Esophagus squamous epithelium (tissue), 4 donors: ENCODE measurements at regions not wholly inside any gene's neighbourhood (a gene's known extent, or its start where the extent isn't known, plus 50 kb on each side); places are given as distances from the start of the nearest gene placed in this dataset.

Experiments used
- POLR2A ChIP-seq, 4 donors: fragments of 450-650 bp; IDR thresholded peaks; one replicate each; pipeline ENCODE4 v1.6.1; 2017; ENCODE audit warnings: antibody characterized with exemption in 4 of 4, mild to moderate bottlenecking in 4 of 4, moderate library complexity in 3 of 4
- TF ChIP-seq, protein P1 (sequence below), 6 experiments: fragments of 450-650 bp in 4 of 6; fragments of 200-600 bp in 2 of 6; sonication (generic) in 2 of 6; IDR thresholded peaks; one replicate each; pipeline ENCODE4 v1.5.1; 2016 to 2019; ENCODE audit warnings: antibody characterized with exemption in 6 of 6, mild to moderate bottlenecking in 4 of 6, moderate library complexity in 4 of 6

DNA sequence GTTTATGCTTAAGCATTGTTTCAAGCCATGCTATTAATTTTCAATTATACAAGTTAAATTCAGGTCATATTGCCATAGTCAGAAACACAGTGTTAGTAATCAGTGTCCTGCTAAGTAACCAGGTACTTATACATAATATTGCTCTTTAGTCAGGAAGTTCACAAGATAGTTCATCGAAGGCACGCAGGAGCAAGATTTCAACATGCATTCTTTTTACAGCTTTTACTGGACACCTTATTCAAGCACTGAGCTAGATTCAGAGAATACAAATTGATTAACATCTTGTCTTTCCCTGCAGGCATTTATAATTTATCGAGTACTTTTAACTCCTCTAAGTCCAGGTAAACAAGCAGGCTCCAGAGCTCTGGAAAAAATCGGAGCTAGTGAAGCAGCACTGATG, 202.3 kb upstream of the BRINP3 start:
- TF ChIP-seq, protein P1, sequence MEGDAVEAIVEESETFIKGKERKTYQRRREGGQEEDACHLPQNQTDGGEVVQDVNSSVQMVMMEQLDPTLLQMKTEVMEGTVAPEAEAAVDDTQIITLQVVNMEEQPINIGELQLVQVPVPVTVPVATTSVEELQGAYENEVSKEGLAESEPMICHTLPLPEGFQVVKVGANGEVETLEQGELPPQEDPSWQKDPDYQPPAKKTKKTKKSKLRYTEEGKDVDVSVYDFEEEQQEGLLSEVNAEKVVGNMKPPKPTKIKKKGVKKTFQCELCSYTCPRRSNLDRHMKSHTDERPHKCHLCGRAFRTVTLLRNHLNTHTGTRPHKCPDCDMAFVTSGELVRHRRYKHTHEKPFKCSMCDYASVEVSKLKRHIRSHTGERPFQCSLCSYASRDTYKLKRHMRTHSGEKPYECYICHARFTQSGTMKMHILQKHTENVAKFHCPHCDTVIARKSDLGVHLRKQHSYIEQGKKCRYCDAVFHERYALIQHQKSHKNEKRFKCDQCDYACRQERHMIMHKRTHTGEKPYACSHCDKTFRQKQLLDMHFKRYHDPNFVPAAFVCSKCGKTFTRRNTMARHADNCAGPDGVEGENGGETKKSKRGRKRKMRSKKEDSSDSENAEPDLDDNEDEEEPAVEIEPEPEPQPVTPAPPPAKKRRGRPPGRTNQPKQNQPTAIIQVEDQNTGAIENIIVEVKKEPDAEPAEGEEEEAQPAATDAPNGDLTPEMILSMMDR (IDR thresholded peaks at IDR 0.05) = no peak
- TF ChIP-seq POLR2A (IDR thresholded peaks at IDR 0.05) = no peak
